ENCODE measurements at regions not wholly inside any gene's neighbourhood (a gene's known extent, or its start where the extent isn't known, plus 50 kb on each side); places are given as distances from the start of the nearest gene placed in this dataset.

- no peaks in the 10 kb centered on the region for H3K4me1 ChIP-seq (ENCODE audit: control insufficient read depth, insufficient read depth, low read depth, low read length)
- DNase-seq = no peak
- H3K79me1 ChIP-seq (replicated peaks; ENCODE audit: low read length, poor library complexity, severe bottlenecking) = no peaks in the 10 kb centered on the region
- H2BK12ac ChIP-seq (ENCODE audit: low read length in 2 of 2) = no peak overlapping the region
- H3K4ac ChIP-seq (ENCODE audit: low read depth in 1 of 2, low read length in 2 of 2) = no peak overlapping the region
- H3K14ac ChIP-seq (ENCODE audit: low read length in 2 of 2) = no peak overlapping the region
- H3K36me3 ChIP-seq (ENCODE audit: control insufficient read depth in 1 of 2, insufficient read depth in 2 of 2, low read depth in 1 of 2, low read length in 2 of 2) = no peaks in the 10 kb centered on the region
- no peaks in the 10 kb centered on the region for H3K27me3 ChIP-seq (ENCODE audit: control insufficient read depth in 1 of 2, insufficient read depth in 1 of 2, low read length in 2 of 2)
- no peak overlapping the region for H2AFZ ChIP-seq (ENCODE audit: low read depth, low read length)
- H2BK15ac ChIP-seq (ENCODE audit: low read depth, poor library complexity, severe bottlenecking) = no peak overlapping the region
- no peak overlapping the region for H2BK120ac ChIP-seq (ENCODE audit: low read depth, low read length)
- peaks cover 1% of the 10 kb centered on the region for H3K9me3 ChIP-seq (ENCODE audit: control insufficient read depth, low read length)
- no peak overlapping the region for H3K4me3 ChIP-seq (ENCODE audit: insufficient read depth in 1 of 2, low read depth in 1 of 2, low read length in 2 of 2)
- H3K18ac ChIP-seq (ENCODE audit: low read depth in 1 of 2, low read length in 2 of 2) = no peak overlapping the region
- H3K23ac ChIP-seq (ENCODE audit: low read length in 2 of 2) = no peak overlapping the region
- H4K8ac ChIP-seq (ENCODE audit: low read length) = no peak overlapping the region
- H3K27ac ChIP-seq (ENCODE audit: low read length, poor library complexity, severe bottlenecking) = peak overlapping the region; percentile 80
- no peak overlapping the region for H3K9ac ChIP-seq (ENCODE audit: low read length)
- no peak overlapping the region for H4K91ac ChIP-seq (ENCODE audit: low read length)
- no peak overlapping the region for H2BK5ac ChIP-seq (ENCODE audit: low read depth, low read length, poor library complexity, severe bottlenecking)
- H2AK5ac ChIP-seq (ENCODE audit: low read length, severe bottlenecking) = no peak overlapping the region
- H3K4me2 ChIP-seq (ENCODE audit: low read length, poor library complexity, severe bottlenecking) = no peak overlapping the region
- 100% methylated on average over 2 of the region's 2 CpGs for WGBS
These were observed 1698.6 kb upstream of the IGFBP7 start for GRCh38 chr4:58808817-58809216.

- Histone ChIP-seq H2BK120ac (ENCODE audit: low read depth, low read length) (no peak overlapping the region), H2BK5ac (ENCODE audit: low read depth, low read length, poor library complexity, severe bottlenecking) (no peak overlapping the region), H3K14ac (ENCODE audit: low read length in 2 of 2) (no peak overlapping the region), H3K4me1 (ENCODE audit: control insufficient read depth, insufficient read depth, low read depth, low read length) (no peaks in the 10 kb centered on the region), H3K23ac (ENCODE audit: low read length in 2 of 2) (no peak overlapping the region), H3K9ac (ENCODE audit: low read length) (no peak overlapping the region), H2AK5ac (ENCODE audit: low read length, severe bottlenecking) (peak overlapping the region; percentile 48), H3K4me3 (ENCODE audit: insufficient read depth in 1 of 2, low read depth in 1 of 2, low read length in 2 of 2) (no peak overlapping the region), H3K27ac (ENCODE audit: low read length, poor library complexity, severe bottlenecking) (peak overlapping the region; percentile 47), H3K4ac (ENCODE audit: low read depth in 1 of 2, low read length in 2 of 2) (no peak overlapping the region), H3K36me3 (ENCODE audit: control insufficient read depth in 1 of 2, insufficient read depth in 2 of 2, low read depth in 1 of 2, low read length in 2 of 2) (no peaks in the 10 kb centered on the region), H3K79me1 (replicated peaks; ENCODE audit: low read length, poor library complexity, severe bottlenecking) (no peaks in the 10 kb centered on the region), H3K27me3 (ENCODE audit: control insufficient read depth in 1 of 2, insufficient read depth in 1 of 2, low read length in 2 of 2) (no peaks in the 10 kb centered on the region), H2BK15ac (ENCODE audit: low read depth, poor library complexity, severe bottlenecking) (no peak overlapping the region), H3K18ac (ENCODE audit: low read depth in 1 of 2, low read length in 2 of 2) (no peak overlapping the region), H4K91ac (ENCODE audit: low read length) (no peak overlapping the region), H4K8ac (ENCODE audit: low read length) (no peak overlapping the region), H2AFZ (ENCODE audit: low read depth, low read length) (no peak overlapping the region), H3K4me2 (ENCODE audit: low read length, poor library complexity, severe bottlenecking) (no peak overlapping the region), H3K9me3 (ENCODE audit: control insufficient read depth, low read length) (no peaks in the 10 kb centered on the region), H2BK12ac (ENCODE audit: low read length in 2 of 2) (no peak overlapping the region)
- DNase-seq = peak; percentile 29
- 18% methylated on average over 1 of the region's 2 CpGs for WGBS
These were observed 1697.8 kb upstream of the IGFBP7 start for GRCh38 chr4:58807843-58808615.

- Histone ChIP-seq H4K8ac (ENCODE audit: low read length) (no peak overlapping the region), H2BK5ac (ENCODE audit: low read depth, low read length, poor library complexity, severe bottlenecking) (no peak overlapping the region), H3K4me3 (ENCODE audit: insufficient read depth in 1 of 2, low read depth in 1 of 2, low read length in 2 of 2) (no peak overlapping the region), H3K36me3 (ENCODE audit: control insufficient read depth in 1 of 2, insufficient read depth in 2 of 2, low read depth in 1 of 2, low read length in 2 of 2) (no peaks in the 10 kb centered on the region), H4K91ac (ENCODE audit: low read length) (no peak overlapping the region), H3K79me1 (replicated peaks; ENCODE audit: low read length, poor library complexity, severe bottlenecking) (no peaks in the 10 kb centered on the region), H3K4me2 (ENCODE audit: low read length, poor library complexity, severe bottlenecking) (no peak overlapping the region), H3K23ac (ENCODE audit: low read length in 2 of 2) (no peak overlapping the region), H2AFZ (ENCODE audit: low read depth, low read length) (no peak overlapping the region), H2BK120ac (ENCODE audit: low read depth, low read length) (no peak overlapping the region), H3K4ac (ENCODE audit: low read depth in 1 of 2, low read length in 2 of 2) (no peak overlapping the region), H2BK15ac (ENCODE audit: low read depth, poor library complexity, severe bottlenecking) (no peak overlapping the region), H3K14ac (ENCODE audit: low read length in 2 of 2) (no peak overlapping the region), H2AK5ac (ENCODE audit: low read length, severe bottlenecking) (no peak overlapping the region), H3K9me3 (ENCODE audit: control insufficient read depth, low read length) (no peaks in the 10 kb centered on the region), H3K27ac (ENCODE audit: low read length, poor library complexity, severe bottlenecking) (no peak overlapping the region), H3K4me1 (ENCODE audit: control insufficient read depth, insufficient read depth, low read depth, low read length) (no peaks in the 10 kb centered on the region), H2BK12ac (ENCODE audit: low read length in 2 of 2) (no peak overlapping the region), H3K9ac (ENCODE audit: low read length) (no peak overlapping the region), H3K27me3 (ENCODE audit: control insufficient read depth in 1 of 2, insufficient read depth in 1 of 2, low read length in 2 of 2) (no peaks in the 10 kb centered on the region), H3K18ac (ENCODE audit: low read depth in 1 of 2, low read length in 2 of 2) (no peak overlapping the region)
- DNase-seq = peak; percentile 80
- WGBS = no CpG with 5 or more reads among the region's 1 CpG
These were observed 1666.4 kb upstream of the IGFBP7 start for GRCh38 chr4:58776627-58777026.

- H3K4me3 ChIP-seq (ENCODE audit: insufficient read depth in 1 of 2, low read depth in 1 of 2, low read length in 2 of 2) = no peak overlapping the region
- no peak overlapping the region for H3K18ac ChIP-seq (ENCODE audit: low read depth in 1 of 2, low read length in 2 of 2)
- H2AK5ac ChIP-seq (ENCODE audit: low read length, severe bottlenecking) = no peak overlapping the region
- no peak overlapping the region for H4K8ac ChIP-seq (ENCODE audit: low read length)
- H3K14ac ChIP-seq (ENCODE audit: low read length in 2 of 2) = no peak overlapping the region
- H3K23ac ChIP-seq (ENCODE audit: low read length in 2 of 2) = no peak overlapping the region
- H4K91ac ChIP-seq (ENCODE audit: low read length) = no peak overlapping the region
- no peaks in the 10 kb centered on the region for H3K9me3 ChIP-seq (ENCODE audit: control insufficient read depth, low read length)
- no peak overlapping the region for H2BK120ac ChIP-seq (ENCODE audit: low read depth, low read length)
- no peak overlapping the region for H3K9ac ChIP-seq (ENCODE audit: low read length)
- no peaks in the 10 kb centered on the region for H3K27me3 ChIP-seq (ENCODE audit: control insufficient read depth in 1 of 2, insufficient read depth in 1 of 2, low read length in 2 of 2)
- H3K36me3 ChIP-seq (ENCODE audit: control insufficient read depth in 1 of 2, insufficient read depth in 2 of 2, low read depth in 1 of 2, low read length in 2 of 2) = no peaks in the 10 kb centered on the region
- no peaks in the 10 kb centered on the region for H3K79me1 ChIP-seq (replicated peaks; ENCODE audit: low read length, poor library complexity, severe bottlenecking)
- WGBS = no CpG with 5 or more reads among the region's 1 CpG
- no peak for DNase-seq
- no peak overlapping the region for H2BK12ac ChIP-seq (ENCODE audit: low read length in 2 of 2)
- no peak overlapping the region for H3K4me2 ChIP-seq (ENCODE audit: low read length, poor library complexity, severe bottlenecking)
- no peak overlapping the region for H2BK15ac ChIP-seq (ENCODE audit: low read depth, poor library complexity, severe bottlenecking)
- no peak overlapping the region for H3K27ac ChIP-seq (ENCODE audit: low read length, poor library complexity, severe bottlenecking)
- no peak overlapping the region for H3K4ac ChIP-seq (ENCODE audit: low read depth in 1 of 2, low read length in 2 of 2)
- H2BK5ac ChIP-seq (ENCODE audit: low read depth, low read length, poor library complexity, severe bottlenecking) = no peak overlapping the region
- no peaks in the 10 kb centered on the region for H3K4me1 ChIP-seq (ENCODE audit: control insufficient read depth, insufficient read depth, low read depth, low read length)
- no peak overlapping the region for H2AFZ ChIP-seq (ENCODE audit: low read depth, low read length)
These were observed 1657.4 kb upstream of the IGFBP7 start for GRCh38 chr4:58767598-58767997.

Data from mesenchymal stem cell (in vitro differentiated cells and primary cell).